Hepatocyte (in vitro differentiated cells): ENCODE measurements at regions not wholly inside any gene's neighbourhood (a gene's known extent, or its start where the extent isn't known, plus 50 kb on each side); places are given as distances from the start of the nearest gene placed in this dataset.

ENCODE experiments used
- EZH2 ChIP-seq: fragments of 200-600 bp; sonication (generic); IDR thresholded peaks from 2 replicates; pipeline ENCODE4 v1.6.1; 2016; ENCODE audit warnings: antibody characterized with exemption, mild to moderate bottlenecking, borderline replicate concordance
- TF ChIP-seq, protein P1 (sequence below): fragments of 200-600 bp; sonication (generic); IDR thresholded peaks from 2 replicates; pipeline ENCODE4 v1.5.1; 2016; ENCODE audit warnings: antibody characterized with exemption, mild to moderate bottlenecking; ENCODE audit not compliant: poor library complexity

DNA sequence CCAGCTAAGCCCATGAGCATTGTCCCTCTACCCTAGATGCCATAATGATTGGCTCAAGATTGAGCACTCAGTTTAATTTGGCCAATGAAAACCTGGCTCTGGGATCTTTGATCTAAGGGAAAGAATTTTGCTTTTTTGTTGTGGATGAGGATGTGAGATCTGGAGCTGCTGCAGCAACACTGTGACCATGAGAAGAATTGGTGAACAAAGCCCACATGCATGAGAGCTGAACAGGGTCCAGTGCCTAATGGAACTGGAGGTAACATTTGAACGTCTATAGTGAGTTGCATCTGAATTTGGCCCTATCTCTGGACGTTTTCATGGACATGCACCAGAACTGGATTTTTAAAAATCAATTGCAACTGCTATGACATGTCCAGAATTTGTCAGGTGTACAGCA lies 338.6 kb downstream of the AACS start:
- TF ChIP-seq, protein P1, sequence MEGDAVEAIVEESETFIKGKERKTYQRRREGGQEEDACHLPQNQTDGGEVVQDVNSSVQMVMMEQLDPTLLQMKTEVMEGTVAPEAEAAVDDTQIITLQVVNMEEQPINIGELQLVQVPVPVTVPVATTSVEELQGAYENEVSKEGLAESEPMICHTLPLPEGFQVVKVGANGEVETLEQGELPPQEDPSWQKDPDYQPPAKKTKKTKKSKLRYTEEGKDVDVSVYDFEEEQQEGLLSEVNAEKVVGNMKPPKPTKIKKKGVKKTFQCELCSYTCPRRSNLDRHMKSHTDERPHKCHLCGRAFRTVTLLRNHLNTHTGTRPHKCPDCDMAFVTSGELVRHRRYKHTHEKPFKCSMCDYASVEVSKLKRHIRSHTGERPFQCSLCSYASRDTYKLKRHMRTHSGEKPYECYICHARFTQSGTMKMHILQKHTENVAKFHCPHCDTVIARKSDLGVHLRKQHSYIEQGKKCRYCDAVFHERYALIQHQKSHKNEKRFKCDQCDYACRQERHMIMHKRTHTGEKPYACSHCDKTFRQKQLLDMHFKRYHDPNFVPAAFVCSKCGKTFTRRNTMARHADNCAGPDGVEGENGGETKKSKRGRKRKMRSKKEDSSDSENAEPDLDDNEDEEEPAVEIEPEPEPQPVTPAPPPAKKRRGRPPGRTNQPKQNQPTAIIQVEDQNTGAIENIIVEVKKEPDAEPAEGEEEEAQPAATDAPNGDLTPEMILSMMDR: no peak
- TF ChIP-seq EZH2: no peak
